ENCODE measurements at regions not wholly inside any gene's neighbourhood (a gene's known extent, or its start where the extent isn't known, plus 50 kb on each side); places are given as distances from the start of the nearest gene placed in this dataset.
A peak's percentile ranks its signal among the peaks of the same experiment; 100 is the strongest.

- peak; percentile 39; the same call in 1 of the 2 replicates for TF ChIP-seq CTCF (IDR thresholded peaks at IDR 0.05; ENCODE audit: low read depth, low read length)
- no peak overlapping the region for H3K4me3 ChIP-seq (ENCODE audit: low read depth, low read length)
Measured at GRCh38 chr13:30111810-30112209, 195.5 kb downstream of the KATNAL1 start.

- no peak for TF ChIP-seq CTCF (IDR thresholded peaks at IDR 0.05; ENCODE audit: low read depth, low read length)
- H3K4me3 ChIP-seq (ENCODE audit: low read depth, low read length): no peak overlapping the region
Measured at GRCh38 chr13:30110301-30111070, 196.9 kb downstream of the KATNAL1 start.

GRCh38 chr13:30109471-30110135 lies 197.7 kb downstream of the KATNAL1 start:
- TF ChIP-seq CTCF (IDR thresholded peaks at IDR 0.05; ENCODE audit: low read depth, low read length): no peak

GRCh38 chr13:30108913-30109237 lies 198.5 kb downstream of the KATNAL1 start:
- no peak overlapping the region for H3K4me3 ChIP-seq (ENCODE audit: low read depth, low read length)
- no peak for TF ChIP-seq CTCF (IDR thresholded peaks at IDR 0.05; ENCODE audit: low read depth, low read length)

More at GRCh38 chr13:30109471-30110135, 197.7 kb downstream of the KATNAL1 start:
- no peak overlapping the region for H3K4me3 ChIP-seq (ENCODE audit: low read depth, low read length)

- TF ChIP-seq CTCF (IDR thresholded peaks at IDR 0.05; ENCODE audit: low read depth, low read length): no peak
- H3K4me3 ChIP-seq (ENCODE audit: low read depth, low read length): no peak overlapping the region
Measured at GRCh38 chr13:30108216-30108912, 199.0 kb downstream of the KATNAL1 start.

GRCh38 chr13:30107521-30108136 lies 199.7 kb downstream of the KATNAL1 start:
- no peak overlapping the region for H3K4me3 ChIP-seq (ENCODE audit: low read depth, low read length)
- no peak for TF ChIP-seq CTCF (IDR thresholded peaks at IDR 0.05; ENCODE audit: low read depth, low read length)
